OCI-LY7 (cell line): ENCODE measurements at regions not wholly inside any gene's neighbourhood (a gene's known extent, or its start where the extent isn't known, plus 50 kb on each side); places are given as distances from the start of the nearest gene placed in this dataset.
A peak's percentile ranks its signal among the peaks of the same experiment; 100 is the strongest.

Experiments
- BruUV-seq: library from RNA; stranded (reverse); fragments of 400-500 nt; replicated peaks from 2 replicates; lab custom pipeline; 2021; lab: Mats Ljungman, UMichigan
- CTCF ChIA-PET: fragments of 300-600 bp; sonication (Branson Sonifier 250); formaldehyde crosslinking; loops from one replicate; lab custom pipeline; 2022; ENCODE audit warnings: antibody characterized with exemption; ENCODE audit not compliant: unreplicated experiment; lab: Charles Lee
- POLR2A ChIA-PET: fragments of 300-600 bp; sonication (Branson Sonifier 250); formaldehyde crosslinking; loops from one replicate; lab custom pipeline; 2022; ENCODE audit warnings: antibody characterized with exemption; lab: Charles Lee
- DNase-seq: peaks from one replicate; pipeline ENCODE4 v3.0.0-alpha.2; 2015; ENCODE audit warnings: low spot score
- H2AFZ ChIP-seq: fragments of 200-600 bp; sonication (generic), shearing (Covaris generic); 2 replicates; pipeline ENCODE4 v1.6.1; 2014; ENCODE audit warnings: mild to moderate bottlenecking, antibody characterized with exemption, low read length, moderate library complexity
- H3K27ac ChIP-seq: fragments of 200-600 bp; sonication (generic); 2 replicates; pipeline ENCODE4 v1.5.1; 2014; ENCODE audit warnings: mixed run types, low read depth, mild to moderate bottlenecking, moderate library complexity, low read length, inconsistent platforms; ENCODE audit not compliant: poor library complexity, severe bottlenecking
- H3K36me3 ChIP-seq: fragments of 200-600 bp; sonication (generic); 2 replicates; pipeline ENCODE4 v1.6.1; 2014; ENCODE audit warnings: mild to moderate bottlenecking, antibody characterized with exemption, low read length, moderate library complexity, mixed read lengths; ENCODE audit not compliant: insufficient read depth
- H3K4me1 ChIP-seq: fragments of 200-600 bp; sonication (generic); 2 replicates; pipeline ENCODE4 v1.5.1; 2014; ENCODE audit warnings: mild to moderate bottlenecking, low read length; ENCODE audit not compliant: insufficient read depth, poor library complexity, severe bottlenecking
- H3K4me2 ChIP-seq: fragments of 200-600 bp; sonication (generic); 2 replicates; pipeline ENCODE4 v1.6.1; 2014; ENCODE audit warnings: mild to moderate bottlenecking, low read length
- H3K4me3 ChIP-seq: fragments of 200-600 bp; sonication (generic); 2 replicates; pipeline ENCODE4 v1.5.1; 2014; ENCODE audit warnings: mild to moderate bottlenecking, low read depth, low read length; ENCODE audit not compliant: poor library complexity, severe bottlenecking
- H3K79me2 ChIP-seq: fragments of 200-600 bp; sonication (generic); 2 replicates; pipeline ENCODE4 v1.6.1; 2016; ENCODE audit warnings: low read depth, mild to moderate bottlenecking, low read length, moderate library complexity, mixed read lengths; ENCODE audit not compliant: insufficient read depth
- H3K9me2 ChIP-seq: fragments of 200-600 bp; sonication (generic); 2 replicates; pipeline ENCODE4 v1.6.1; 2016; ENCODE audit warnings: mild to moderate bottlenecking, low read length, mixed read lengths; ENCODE audit not compliant: insufficient read depth
- H3K9me3 ChIP-seq: fragments of 200-600 bp; sonication (generic); 2 replicates; pipeline ENCODE4 v1.6.1; 2014; ENCODE audit warnings: mild to moderate bottlenecking, mixed run types, low read length, mixed read lengths
- H4K20me1 ChIP-seq: fragments of 200-600 bp; sonication (generic); 2 replicates; pipeline ENCODE4 v1.6.1; 2014; ENCODE audit warnings: mild to moderate bottlenecking, antibody characterized with exemption, low read length, moderate library complexity, mixed read lengths; ENCODE audit not compliant: insufficient read depth
- EZH2phosphoT487 ChIP-seq: fragments of 200-600 bp; sonication (generic); IDR thresholded peaks from 2 replicates; pipeline ENCODE4 v1.6.1; 2018; ENCODE audit warnings: low read depth, borderline replicate concordance, mild to moderate bottlenecking, mixed run types, antibody characterized with exemption, low read length, moderate library complexity, mixed read lengths
- intact Hi-C: fragments of 100-400 bp; cut with micrococcal nuclease; formaldehyde crosslinking; loops from one replicate; pipeline ENCODE4 v1.10.0; 2022; ENCODE audit not compliant: unreplicated experiment
- TF ChIP-seq, protein P1 (sequence below): fragments of 200-600 bp; sonication (generic); conservative IDR thresholded peaks from 2 replicates; pipeline ENCODE4 v1.5.1; 2014; ENCODE audit warnings: mild to moderate bottlenecking, antibody characterized with exemption, low read length, moderate library complexity, mixed read lengths

GRCh38 chr4:176013476-176014247, 52.0 kb upstream of the WDR17 start:
- POLR2A ChIA-PET, result interaction anchor here (0.6 to 2.4 kb wide), 11 partner anchors 9 to 509 kb away, joined by 3 to 21 read pairs (median 3); no protein-coding TSS in a partner anchor
- Histone ChIP-seq H3K9me3 (0 out of 2 replicates have a peak, but pooled peaks cover 11% of the 10 kb centered on the region), H2AFZ (peak overlapping the region; percentile 66), H3K4me1 (peaks cover 52% of the 10 kb centered on the region), H4K20me1 (no peaks in the 10 kb centered on the region), H3K27ac (peak overlapping the region; percentile 85), H3K36me3 (no peaks in the 10 kb centered on the region; the same call in 1 of the 2 replicates), H3K4me3 (peak overlapping the region; percentile 26), H3K4me2 (peak overlapping the region; percentile 70), H3K79me2 (no peaks in the 10 kb centered on the region), H3K9me2 (no peaks in the 10 kb centered on the region)
- intact Hi-C loops, result loop anchor here (5.0 kb wide), 2 partner anchors 66 to 309 kb away; no protein-coding TSS in a partner anchor
- TF ChIP-seq, protein P1, sequence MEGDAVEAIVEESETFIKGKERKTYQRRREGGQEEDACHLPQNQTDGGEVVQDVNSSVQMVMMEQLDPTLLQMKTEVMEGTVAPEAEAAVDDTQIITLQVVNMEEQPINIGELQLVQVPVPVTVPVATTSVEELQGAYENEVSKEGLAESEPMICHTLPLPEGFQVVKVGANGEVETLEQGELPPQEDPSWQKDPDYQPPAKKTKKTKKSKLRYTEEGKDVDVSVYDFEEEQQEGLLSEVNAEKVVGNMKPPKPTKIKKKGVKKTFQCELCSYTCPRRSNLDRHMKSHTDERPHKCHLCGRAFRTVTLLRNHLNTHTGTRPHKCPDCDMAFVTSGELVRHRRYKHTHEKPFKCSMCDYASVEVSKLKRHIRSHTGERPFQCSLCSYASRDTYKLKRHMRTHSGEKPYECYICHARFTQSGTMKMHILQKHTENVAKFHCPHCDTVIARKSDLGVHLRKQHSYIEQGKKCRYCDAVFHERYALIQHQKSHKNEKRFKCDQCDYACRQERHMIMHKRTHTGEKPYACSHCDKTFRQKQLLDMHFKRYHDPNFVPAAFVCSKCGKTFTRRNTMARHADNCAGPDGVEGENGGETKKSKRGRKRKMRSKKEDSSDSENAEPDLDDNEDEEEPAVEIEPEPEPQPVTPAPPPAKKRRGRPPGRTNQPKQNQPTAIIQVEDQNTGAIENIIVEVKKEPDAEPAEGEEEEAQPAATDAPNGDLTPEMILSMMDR, result no peak
- no peak for TF ChIP-seq EZH2phosphoT487
- CTCF ChIA-PET, result interaction anchor here (0.5 kb wide), 1 partner anchor 42 kb away, joined by 3 read pairs; no protein-coding TSS in a partner anchor
- DNase-seq, result peak; percentile 79
- no TSS peak for BruUV-seq

DNA sequence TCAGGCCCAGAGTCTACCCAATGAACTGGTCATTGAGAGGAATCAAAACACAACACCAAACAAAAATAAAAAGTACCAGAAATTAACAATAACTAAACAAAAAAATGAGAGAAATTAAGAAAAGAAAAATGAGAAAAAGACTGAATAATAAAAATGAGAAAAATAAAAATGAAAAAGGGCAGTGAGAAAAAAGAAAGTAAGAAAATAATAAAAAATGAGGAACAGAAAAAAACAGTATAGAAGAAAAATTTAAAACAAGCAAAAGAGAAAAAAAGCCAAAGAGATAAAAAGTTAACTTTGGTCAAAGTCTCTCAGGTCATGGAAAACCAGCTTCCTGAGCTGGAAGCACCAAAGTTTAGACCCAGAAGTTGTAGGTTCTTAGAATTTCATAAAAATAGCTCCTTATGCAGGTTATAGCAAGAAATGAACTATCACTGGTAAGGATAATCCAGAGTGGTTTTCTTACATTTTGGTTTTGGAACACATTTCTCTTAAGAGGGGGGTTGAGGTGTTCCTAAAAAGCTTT, 51.0 kb upstream of the WDR17 start:
- no peaks in the 10 kb centered on the region for H4K20me1 ChIP-seq
- no peaks in the 10 kb centered on the region for H3K9me2 ChIP-seq
- peak overlapping the region; percentile 70 for H3K4me2 ChIP-seq
- no peak for TF ChIP-seq EZH2phosphoT487
- TF ChIP-seq, protein P1, result no peak
- H3K4me3 ChIP-seq, result peak overlapping the region; percentile 38
- POLR2A ChIA-PET, result interaction anchor here (0.6 to 2.4 kb wide), 22 partner anchors 9 to 1729 kb away, joined by 3 to 21 read pairs (median 4); partner anchors contain the start of gene WDR17
- 0 out of 2 replicates have a peak, but pooled peaks cover 2% of the 10 kb centered on the region for H3K9me3 ChIP-seq
- CTCF ChIA-PET, result no interaction called here
- H2AFZ ChIP-seq, result peak overlapping the region; percentile 66
- intact Hi-C loops, result loop anchor here (5.0 kb wide), 2 partner anchors 67 to 308 kb away; no protein-coding TSS in a partner anchor
- no peaks in the 10 kb centered on the region for H3K36me3 ChIP-seq
- peak; percentile 33 for DNase-seq
- no TSS peak for BruUV-seq
- H3K27ac ChIP-seq, result peak overlapping the region; percentile 85
- no peaks in the 10 kb centered on the region for H3K79me2 ChIP-seq
- H3K4me1 ChIP-seq, result peaks cover 52% of the 10 kb centered on the region
